Mesenchymal stem cell (in vitro differentiated cells and primary cell): ENCODE measurements at regions not wholly inside any gene's neighbourhood (a gene's known extent, or its start where the extent isn't known, plus 50 kb on each side); places are given as distances from the start of the nearest gene placed in this dataset.

Experiments
- DNase-seq: peaks from one replicate; pipeline ENCODE4 v3.0.0-alpha.2; 2013
- H2AFZ ChIP-seq: one replicate; pipeline ENCODE4 v1.6.1; 2013; ENCODE audit warnings: low read depth, mild to moderate bottlenecking, control low read depth, inconsistent platforms, low read length, moderate library complexity
- H2AK5ac ChIP-seq: 2 replicates; pipeline ENCODE4 v1.6.1; 2013; ENCODE audit warnings: low read length, moderate library complexity, mild to moderate bottlenecking, inconsistent platforms; ENCODE audit not compliant: severe bottlenecking
- H2BK120ac ChIP-seq: one replicate; pipeline ENCODE4 v1.6.1; 2013; ENCODE audit warnings: low read depth, mild to moderate bottlenecking, inconsistent platforms, low read length, moderate library complexity
- H2BK12ac ChIP-seq, 2 experiments: one replicate each; pipeline ENCODE4 v1.6.1; 2013; ENCODE audit warnings: inconsistent platforms in 2 of 2, low read length in 2 of 2, mild to moderate bottlenecking in 2 of 2, moderate library complexity in 2 of 2, control low read depth in 1 of 2
- H2BK15ac ChIP-seq: one replicate; pipeline ENCODE4 v1.6.1; 2013; ENCODE audit warnings: mild to moderate bottlenecking, low read depth, inconsistent platforms; ENCODE audit not compliant: poor library complexity, severe bottlenecking
- H2BK5ac ChIP-seq: 2 replicates; pipeline ENCODE4 v1.6.1; 2013; ENCODE audit warnings: low read depth, mild to moderate bottlenecking, low read length, control low read depth, inconsistent platforms; ENCODE audit not compliant: poor library complexity, severe bottlenecking
- H3K14ac ChIP-seq, 2 experiments: one replicate each; pipeline ENCODE4 v1.6.1; 2013; ENCODE audit warnings: inconsistent platforms in 2 of 2, low read length in 2 of 2, control low read depth in 1 of 2, mild to moderate bottlenecking in 1 of 2, moderate library complexity in 1 of 2
- H3K18ac ChIP-seq, 2 experiments: one replicate each; pipeline ENCODE4 v1.6.1; 2013; ENCODE audit warnings: inconsistent platforms in 2 of 2, low read length in 2 of 2, control low read depth in 1 of 2, low read depth in 1 of 2, mild to moderate bottlenecking in 1 of 2
- H3K23ac ChIP-seq, 2 experiments: one replicate each; pipeline ENCODE4 v1.6.1; 2013; ENCODE audit warnings: inconsistent platforms in 2 of 2, low read length in 2 of 2, mild to moderate bottlenecking in 2 of 2, moderate library complexity in 2 of 2, control low read depth in 1 of 2
- H3K27ac ChIP-seq: 2 replicates; pipeline ENCODE4 v1.5.1; 2013; ENCODE audit warnings: mild to moderate bottlenecking, moderate library complexity, low read length, control low read depth, inconsistent platforms; ENCODE audit not compliant: poor library complexity, severe bottlenecking
- H3K27me3 ChIP-seq, 2 experiments: 2 replicates each; pipeline versions ENCODE4 v1.6.1 to v1.7.0; 2013; ENCODE audit warnings: low read length in 2 of 2, mild to moderate bottlenecking in 2 of 2, moderate library complexity in 2 of 2, control low read depth in 1 of 2, inconsistent platforms in 1 of 2; ENCODE audit not compliant: control insufficient read depth in 1 of 2, insufficient read depth in 1 of 2
- H3K36me3 ChIP-seq, 2 experiments: 2 replicates each; pipeline versions ENCODE4 v1.6.1 to v1.7.0; 2013; ENCODE audit warnings: low read length in 2 of 2, control low read depth in 1 of 2, inconsistent platforms in 1 of 2, low read depth in 1 of 2, mild to moderate bottlenecking in 1 of 2; ENCODE audit not compliant: insufficient read depth in 2 of 2, control insufficient read depth in 1 of 2
- H3K4ac ChIP-seq, 2 experiments: one replicate each; pipeline ENCODE4 v1.6.1; 2013; ENCODE audit warnings: inconsistent platforms in 2 of 2, low read length in 2 of 2, mild to moderate bottlenecking in 2 of 2, moderate library complexity in 2 of 2, control low read depth in 1 of 2, low read depth in 1 of 2
- H3K4me1 ChIP-seq: 2 replicates; pipeline ENCODE4 v1.6.1; 2013; ENCODE audit warnings: low read depth, low read length, control low read depth; ENCODE audit not compliant: control insufficient read depth, insufficient read depth
- H3K4me2 ChIP-seq: 2 replicates; pipeline ENCODE4 v1.6.1; 2013; ENCODE audit warnings: low read length, mild to moderate bottlenecking, inconsistent platforms; ENCODE audit not compliant: poor library complexity, severe bottlenecking
- H3K4me3 ChIP-seq, 2 experiments: 2 replicates each; pipeline versions ENCODE4 v1.5.1 to v1.7.0; 2013; ENCODE audit warnings: low read length in 2 of 2, mild to moderate bottlenecking in 2 of 2, control low read depth in 1 of 2, low read depth in 1 of 2; ENCODE audit not compliant: insufficient read depth in 1 of 2
- H3K79me1 ChIP-seq: replicated peaks from 2 replicates; pipeline ENCODE4 v1.6.1; 2013; ENCODE audit warnings: mild to moderate bottlenecking, control low read depth, low read length, inconsistent platforms; ENCODE audit not compliant: poor library complexity, severe bottlenecking
- H3K9ac ChIP-seq: 2 replicates; pipeline ENCODE4 v1.7.0; 2013; ENCODE audit warnings: mild to moderate bottlenecking, low read length, moderate library complexity
- H3K9me3 ChIP-seq: 2 replicates; pipeline ENCODE4 v1.7.0; 2013; ENCODE audit warnings: mild to moderate bottlenecking, low read length; ENCODE audit not compliant: control insufficient read depth
- H4K8ac ChIP-seq: one replicate; pipeline ENCODE4 v1.6.1; 2013; ENCODE audit warnings: inconsistent platforms, mild to moderate bottlenecking, low read length, moderate library complexity
- H4K91ac ChIP-seq: one replicate; pipeline ENCODE4 v1.6.1; 2013; ENCODE audit warnings: mild to moderate bottlenecking, low read length, inconsistent platforms
- WGBS: methylation state at CpG from one replicate; pipeline ENCODE4 v1.1.7; 2013; ENCODE audit warnings: mixed read lengths; 5-methylcytosine and 5-hydroxymethylcytosine counted together

- no peak overlapping the region for H2BK5ac ChIP-seq
- no peak overlapping the region for H3K14ac ChIP-seq
- DNase-seq, result no peak
- no peak overlapping the region for H3K23ac ChIP-seq
- H2BK15ac ChIP-seq, result no peak overlapping the region
- peak overlapping the region in 1 of 2 experiments; percentile 58 for H3K18ac ChIP-seq
- H3K4me2 ChIP-seq, result no peak overlapping the region
- no peak overlapping the region for H3K4me3 ChIP-seq
- H3K9me3 ChIP-seq, result no peaks in the 10 kb centered on the region
- H2AK5ac ChIP-seq, result no peak overlapping the region
- no peaks in the 10 kb centered on the region for H3K36me3 ChIP-seq
- no peak overlapping the region for H2AFZ ChIP-seq
- H3K27me3 ChIP-seq, result no peaks in the 10 kb centered on the region
- H4K8ac ChIP-seq, result no peak overlapping the region
- H2BK120ac ChIP-seq, result no peak overlapping the region
- H3K4me1 ChIP-seq, result peaks cover 1% of the 10 kb centered on the region
- no peaks in the 10 kb centered on the region for H3K79me1 ChIP-seq
- 96% methylated on average over 3 of the region's 4 CpGs for WGBS
- peak overlapping the region in 1 of 2 experiments; percentile 73 for H3K4ac ChIP-seq
- peak overlapping the region in 1 of 2 experiments; percentile 29 for H2BK12ac ChIP-seq
- H4K91ac ChIP-seq, result no peak overlapping the region
- peak overlapping the region; percentile 72 for H3K9ac ChIP-seq
- no peak overlapping the region for H3K27ac ChIP-seq
Observed at GRCh38 chr5:54844266-54844665, 141.1 kb downstream of the ESM1 start.

DNA sequence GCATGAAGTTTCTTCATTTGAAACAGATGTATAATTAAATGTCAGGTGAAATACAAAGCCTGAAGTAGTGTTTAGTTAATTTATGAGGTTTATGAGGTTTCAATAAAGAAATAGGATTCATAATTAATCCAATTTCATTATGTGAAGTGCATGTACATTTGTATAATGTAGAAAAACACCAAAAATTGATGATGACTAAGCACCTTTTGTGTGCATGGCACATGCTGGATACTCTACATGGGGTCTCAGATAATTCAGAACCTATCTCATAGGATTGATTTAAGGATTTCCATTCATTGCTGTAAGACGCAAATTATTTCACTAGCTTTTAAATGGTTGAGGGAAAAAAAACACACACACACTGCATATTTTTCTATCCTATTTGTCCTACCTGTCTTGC lies 143.9 kb downstream of the ESM1 start:
- no peak overlapping the region for H2AK5ac ChIP-seq

GRCh38 chr5:54838843-54839242 lies 146.6 kb downstream of the ESM1 start:
- Histone ChIP-seq H2AK5ac (no peak overlapping the region), H3K4me2 (no peak overlapping the region), H3K23ac (no peak overlapping the region), H3K14ac (no peak overlapping the region), H2BK120ac (no peak overlapping the region), H3K27ac (no peak overlapping the region), H3K4ac (no peak overlapping the region), H3K36me3 (no peaks in the 10 kb centered on the region), H3K9ac (no peak overlapping the region), H3K4me3 (no peak overlapping the region), H2BK15ac (no peak overlapping the region), H3K18ac (no peak overlapping the region), H3K79me1 (no peaks in the 10 kb centered on the region), H2BK5ac (no peak overlapping the region), H4K91ac (no peak overlapping the region), H2BK12ac (no peak overlapping the region), H2AFZ (no peak overlapping the region), H4K8ac (no peak overlapping the region), H3K27me3 (no peaks in the 10 kb centered on the region), H3K4me1 (no peaks in the 10 kb centered on the region), H3K9me3 (no peaks in the 10 kb centered on the region)
- DNase-seq, result no peak
- WGBS, result 100% methylated on average over 1 of the region's 1 CpG

More for the DNA sequence above, 143.9 kb downstream of the ESM1 start:
- Histone ChIP-seq H2BK15ac (no peak overlapping the region), H3K79me1 (no peaks in the 10 kb centered on the region), H3K9ac (no peak overlapping the region), H2BK5ac (no peak overlapping the region), H3K27ac (no peak overlapping the region), H2AFZ (no peak overlapping the region), H3K4me1 (peaks cover 1% of the 10 kb centered on the region), H3K23ac (no peak overlapping the region), H2BK120ac (no peak overlapping the region), H2BK12ac (no peak overlapping the region), H3K9me3 (no peaks in the 10 kb centered on the region), H3K4ac (no peak overlapping the region), H3K27me3 (no peaks in the 10 kb centered on the region), H3K4me2 (no peak overlapping the region), H3K4me3 (no peak overlapping the region), H3K36me3 (no peaks in the 10 kb centered on the region), H4K8ac (no peak overlapping the region), H3K18ac (no peak overlapping the region), H3K14ac (no peak overlapping the region), H4K91ac (no peak overlapping the region)
- 100% methylated on average over 1 of the region's 1 CpG for WGBS
- DNase-seq, result no peak

DNA sequence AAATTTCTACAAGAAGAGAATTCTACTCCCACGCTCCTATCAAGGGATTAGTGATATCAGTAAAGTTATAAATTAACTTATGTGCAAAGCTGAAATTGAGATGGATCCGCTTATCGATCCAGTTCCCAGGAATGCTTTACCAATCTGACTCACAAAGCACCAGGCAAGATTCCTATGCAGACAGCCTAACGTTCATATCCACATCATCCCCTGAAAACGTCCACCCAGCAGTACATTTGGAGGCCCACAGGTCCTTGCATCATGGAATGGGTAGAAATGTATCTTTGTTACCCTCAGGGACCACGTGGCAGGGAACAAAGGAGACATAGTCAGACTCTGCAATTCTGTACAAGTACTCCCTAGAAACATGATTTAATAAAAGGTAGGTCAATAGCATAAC lies 147.4 kb downstream of the ESM1 start:
- Histone ChIP-seq H2AFZ (no peak overlapping the region), H3K36me3 (no peaks in the 10 kb centered on the region), H4K91ac (no peak overlapping the region), H2AK5ac (no peak overlapping the region), H3K9ac (no peak overlapping the region), H2BK5ac (no peak overlapping the region), H2BK15ac (no peak overlapping the region), H3K4me2 (no peak overlapping the region), H3K14ac (no peak overlapping the region), H3K9me3 (no peaks in the 10 kb centered on the region), H3K4me3 (no peak overlapping the region), H3K23ac (no peak overlapping the region), H3K4ac (no peak overlapping the region), H3K18ac (no peak overlapping the region), H2BK12ac (peak overlapping the region in 1 of 2 experiments; percentile 40), H3K27ac (no peak overlapping the region), H2BK120ac (no peak overlapping the region), H3K79me1 (no peaks in the 10 kb centered on the region), H3K4me1 (no peaks in the 10 kb centered on the region), H4K8ac (no peak overlapping the region), H3K27me3 (no peaks in the 10 kb centered on the region)
- 64% methylated on average over 2 of the region's 6 CpGs for WGBS
- DNase-seq, result no peak
